HepG2 (cell line): ENCODE measurements at regions not wholly inside any gene's neighbourhood (a gene's known extent, or its start where the extent isn't known, plus 50 kb on each side); places are given as distances from the start of the nearest gene placed in this dataset.

ENCODE experiments used
- EZH2 ChIP-seq: conservative IDR thresholded peaks from 2 replicates; pipeline ENCODE4 v1.6.1; 2012; ENCODE audit warnings: mild to moderate bottlenecking, low read depth, low read length, moderate library complexity
- FOXJ3 ChIP-seq: sonication (generic); formaldehyde crosslinking; IDR thresholded peaks from 2 replicates; pipeline ENCODE4 v1.4.0; 2020; ENCODE audit warnings: missing genetic modification reagents, mild to moderate bottlenecking, borderline replicate concordance
- HOXA3 ChIP-seq: sonication (generic); formaldehyde crosslinking; IDR thresholded peaks from 2 replicates; pipeline ENCODE4 v1.5.0; 2020; ENCODE audit warnings: missing genetic modification reagents
- NFKBIZ ChIP-seq: IDR thresholded peaks from 2 replicates; pipeline ENCODE4 v1.6.1; 2018; ENCODE audit warnings: missing genetic modification reagents, missing compliant biosample characterization
- ZFX ChIP-seq: sonication (generic); formaldehyde crosslinking; IDR thresholded peaks from 2 replicates; pipeline ENCODE4 v1.4.0; 2020; ENCODE audit warnings: mild to moderate bottlenecking, low read depth, missing genetic modification reagents, moderate library complexity
- ZNF256 ChIP-seq: sonication (generic); formaldehyde crosslinking; conservative IDR thresholded peaks from 2 replicates; pipeline ENCODE4 v1.4.0; 2020; ENCODE audit warnings: missing genetic modification reagents
- TF ChIP-seq, protein P1 (sequence below): sonication (generic); formaldehyde crosslinking; IDR thresholded peaks from 2 replicates; pipeline ENCODE4 v1.5.0; 2020; ENCODE audit warnings: mild to moderate bottlenecking, missing genetic modification reagents, moderate library complexity
- TF ChIP-seq, protein P2 (sequence below): sonication (generic); formaldehyde crosslinking; IDR thresholded peaks from 2 replicates; pipeline ENCODE4 v1.4.0; 2020; ENCODE audit warnings: missing genetic modification reagents

DNA sequence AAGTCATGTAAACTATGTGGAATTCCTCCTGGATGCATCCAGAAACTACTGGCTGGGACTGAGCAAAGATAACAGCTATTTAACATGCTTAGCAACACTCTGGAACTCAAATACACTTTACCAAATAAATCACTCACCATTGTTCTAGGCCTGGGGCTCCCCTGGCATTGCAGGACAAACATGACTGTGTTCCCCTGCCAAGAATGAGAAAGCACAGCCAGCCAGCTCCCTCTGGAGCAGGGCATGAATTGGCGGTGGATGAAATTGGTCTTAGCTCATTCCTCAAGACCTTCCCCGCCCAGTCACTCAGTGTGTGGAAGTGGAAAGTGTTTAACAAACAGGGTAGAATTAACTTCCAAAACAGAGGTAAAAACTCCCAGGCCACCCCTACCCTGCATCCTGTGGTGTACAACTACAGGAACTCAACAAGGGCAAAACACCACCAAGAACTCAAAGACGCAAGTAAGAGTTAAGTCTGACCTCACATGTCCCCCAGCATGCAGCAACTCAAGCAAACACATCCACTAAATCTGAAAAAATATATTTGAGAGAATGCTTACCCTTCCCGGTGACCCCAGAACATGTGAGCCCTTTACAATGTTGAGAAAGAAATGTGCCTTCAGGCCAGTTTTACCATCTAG, 58.4 kb upstream of the BDKRB2 start:
- TF ChIP-seq, protein P1, sequence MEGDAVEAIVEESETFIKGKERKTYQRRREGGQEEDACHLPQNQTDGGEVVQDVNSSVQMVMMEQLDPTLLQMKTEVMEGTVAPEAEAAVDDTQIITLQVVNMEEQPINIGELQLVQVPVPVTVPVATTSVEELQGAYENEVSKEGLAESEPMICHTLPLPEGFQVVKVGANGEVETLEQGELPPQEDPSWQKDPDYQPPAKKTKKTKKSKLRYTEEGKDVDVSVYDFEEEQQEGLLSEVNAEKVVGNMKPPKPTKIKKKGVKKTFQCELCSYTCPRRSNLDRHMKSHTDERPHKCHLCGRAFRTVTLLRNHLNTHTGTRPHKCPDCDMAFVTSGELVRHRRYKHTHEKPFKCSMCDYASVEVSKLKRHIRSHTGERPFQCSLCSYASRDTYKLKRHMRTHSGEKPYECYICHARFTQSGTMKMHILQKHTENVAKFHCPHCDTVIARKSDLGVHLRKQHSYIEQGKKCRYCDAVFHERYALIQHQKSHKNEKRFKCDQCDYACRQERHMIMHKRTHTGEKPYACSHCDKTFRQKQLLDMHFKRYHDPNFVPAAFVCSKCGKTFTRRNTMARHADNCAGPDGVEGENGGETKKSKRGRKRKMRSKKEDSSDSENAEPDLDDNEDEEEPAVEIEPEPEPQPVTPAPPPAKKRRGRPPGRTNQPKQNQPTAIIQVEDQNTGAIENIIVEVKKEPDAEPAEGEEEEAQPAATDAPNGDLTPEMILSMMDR (CRISPR knock-in tag), result no peak
- TF ChIP-seq, protein P2, sequence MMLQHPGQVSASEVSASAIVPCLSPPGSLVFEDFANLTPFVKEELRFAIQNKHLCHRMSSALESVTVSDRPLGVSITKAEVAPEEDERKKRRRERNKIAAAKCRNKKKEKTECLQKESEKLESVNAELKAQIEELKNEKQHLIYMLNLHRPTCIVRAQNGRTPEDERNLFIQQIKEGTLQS (CRISPR knock-in tag), result no peak
- no peak for TF ChIP-seq NFKBIZ (CRISPR knock-in tag)
- TF ChIP-seq EZH2, result no peak
- no peak for TF ChIP-seq FOXJ3 (CRISPR knock-in tag)
- no peak for TF ChIP-seq HOXA3 (CRISPR knock-in tag)
- TF ChIP-seq ZNF256 (CRISPR knock-in tag), result no peak
- TF ChIP-seq ZFX, result no peak
